Tibial nerve (tissue), 3 donors: ENCODE measurements at regions not wholly inside any gene's neighbourhood (a gene's known extent, or its start where the extent isn't known, plus 50 kb on each side); places are given as distances from the start of the nearest gene placed in this dataset.

Experiments
- POLR2A ChIP-seq, 2 donors: fragments of 450-650 bp; IDR thresholded peaks; one replicate each; pipeline ENCODE4 v1.6.1; 2017; ENCODE audit warnings: antibody characterized with exemption in 2 of 2, mild to moderate bottlenecking in 2 of 2, moderate library complexity in 2 of 2
- TF ChIP-seq, protein P1 (sequence below), 5 experiments: fragments of 200-600 bp in 3 of 5; fragments of 450-650 bp in 2 of 5; sonication (generic) in 3 of 5; IDR thresholded peaks; one replicate each; pipeline ENCODE4 v1.5.1; 2016 to 2019; ENCODE audit warnings: antibody characterized with exemption in 5 of 5, mild to moderate bottlenecking in 3 of 5, moderate library complexity in 2 of 5

DNA sequence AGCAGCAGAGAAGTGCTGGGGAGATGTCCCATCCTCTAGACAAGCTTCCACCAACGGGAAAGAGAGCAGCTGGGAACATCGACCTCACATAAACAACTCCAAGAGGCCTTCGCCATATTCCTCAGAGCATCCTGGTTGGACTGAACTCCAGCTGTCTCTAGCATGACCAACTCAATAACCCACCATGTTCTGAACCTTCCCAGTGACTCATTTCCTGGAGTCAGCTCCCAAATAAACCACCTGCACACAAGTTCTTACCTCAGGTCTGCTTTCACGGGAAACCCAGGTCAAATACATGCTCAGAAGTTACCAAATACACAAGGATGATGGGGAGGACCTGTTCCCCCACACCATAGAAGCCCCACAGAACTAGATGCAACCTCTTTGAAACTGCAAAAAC lies 878.5 kb downstream of the UQCRFS1 start:
- TF ChIP-seq, protein P1, sequence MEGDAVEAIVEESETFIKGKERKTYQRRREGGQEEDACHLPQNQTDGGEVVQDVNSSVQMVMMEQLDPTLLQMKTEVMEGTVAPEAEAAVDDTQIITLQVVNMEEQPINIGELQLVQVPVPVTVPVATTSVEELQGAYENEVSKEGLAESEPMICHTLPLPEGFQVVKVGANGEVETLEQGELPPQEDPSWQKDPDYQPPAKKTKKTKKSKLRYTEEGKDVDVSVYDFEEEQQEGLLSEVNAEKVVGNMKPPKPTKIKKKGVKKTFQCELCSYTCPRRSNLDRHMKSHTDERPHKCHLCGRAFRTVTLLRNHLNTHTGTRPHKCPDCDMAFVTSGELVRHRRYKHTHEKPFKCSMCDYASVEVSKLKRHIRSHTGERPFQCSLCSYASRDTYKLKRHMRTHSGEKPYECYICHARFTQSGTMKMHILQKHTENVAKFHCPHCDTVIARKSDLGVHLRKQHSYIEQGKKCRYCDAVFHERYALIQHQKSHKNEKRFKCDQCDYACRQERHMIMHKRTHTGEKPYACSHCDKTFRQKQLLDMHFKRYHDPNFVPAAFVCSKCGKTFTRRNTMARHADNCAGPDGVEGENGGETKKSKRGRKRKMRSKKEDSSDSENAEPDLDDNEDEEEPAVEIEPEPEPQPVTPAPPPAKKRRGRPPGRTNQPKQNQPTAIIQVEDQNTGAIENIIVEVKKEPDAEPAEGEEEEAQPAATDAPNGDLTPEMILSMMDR (IDR thresholded peaks at IDR 0.05) = no peak
- no peak for TF ChIP-seq POLR2A (IDR thresholded peaks at IDR 0.05)
